ENCODE measurements at regions not wholly inside any gene's neighbourhood (a gene's known extent, or its start where the extent isn't known, plus 50 kb on each side); places are given as distances from the start of the nearest gene placed in this dataset.

DNA sequence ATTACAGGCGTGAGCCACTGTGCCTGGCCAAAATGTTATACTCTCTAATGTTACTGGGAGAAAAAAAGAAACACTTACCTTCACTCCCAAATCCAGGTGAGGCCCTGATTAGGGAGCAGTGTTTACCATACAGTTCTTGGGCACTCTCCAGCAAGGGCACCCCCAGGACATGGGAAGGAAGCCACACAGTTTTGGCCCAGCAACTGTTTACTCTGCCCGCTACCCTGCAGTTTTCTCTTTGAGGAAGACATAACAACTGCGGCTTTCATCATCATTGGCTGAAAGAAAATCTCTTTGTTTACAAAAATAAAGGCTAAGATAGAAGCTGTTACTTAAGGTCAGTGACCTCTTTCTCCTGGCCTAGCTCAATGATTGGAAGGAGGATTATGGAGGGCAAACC, 145.5 kb upstream of the DUSP21 start:
- no peaks in the 10 kb centered on the region for H3K36me3 ChIP-seq (ENCODE audit: insufficient read depth, low read length, poor library complexity, severe bottlenecking)
- H3K4me1 ChIP-seq (ENCODE audit: insufficient read depth, low read length, poor library complexity, severe bottlenecking), result no peaks in the 10 kb centered on the region
- POLR2A ChIA-PET (ENCODE audit: low non-redundant PET), result no interaction called here
- H3K9me3 ChIP-seq (ENCODE audit: low read depth, low read length, poor library complexity, severe bottlenecking), result no peaks in the 10 kb centered on the region
- H3K27ac ChIP-seq (ENCODE audit: low read depth, low read length, poor library complexity, severe bottlenecking), result no peak overlapping the region
- TF ChIP-seq EZH2 (IDR thresholded peaks at IDR 0.05; ENCODE audit: borderline replicate concordance, low read depth, low read length, poor library complexity, severe bottlenecking) (no peak), CTCF (conservative IDR thresholded peaks at IDR 0.05; ENCODE audit: low read depth, low read length) (no peak)
- intact Hi-C loops (cut with micrococcal nuclease; ENCODE audit: unreplicated experiment), result no loop called here
- no TSS peak for BruUV-seq (replicated peaks)
- no peaks in the 10 kb centered on the region for H3K27me3 ChIP-seq (replicated peaks; ENCODE audit: insufficient read depth, low read depth, low read length, poor library complexity)
- no peak overlapping the region for H3K4me3 ChIP-seq (ENCODE audit: low read depth, low read length, poor library complexity, severe bottlenecking)
- no peak for DNase-seq (ENCODE audit: low spot score)
- CTCF ChIA-PET, result no interaction called here

DNA sequence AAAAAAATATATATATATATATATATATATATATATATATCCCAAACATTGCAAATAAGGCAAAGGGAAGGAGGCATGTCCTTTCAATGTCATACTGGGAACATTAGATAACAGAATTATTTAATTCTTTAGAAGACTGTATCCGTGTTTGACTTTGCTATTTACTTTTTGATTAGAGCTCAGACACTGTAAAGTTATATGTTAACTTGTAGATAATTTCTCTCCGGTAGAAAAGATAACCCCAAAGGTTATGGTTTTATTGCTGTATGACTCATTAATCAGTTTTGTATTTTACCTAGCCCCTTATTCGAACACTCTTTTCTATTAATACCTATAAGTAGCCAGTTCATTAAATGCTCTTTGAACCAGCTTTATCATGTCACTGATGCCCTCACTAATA, 150.6 kb upstream of the DUSP21 start:
- DNase-seq (ENCODE audit: low spot score), result no peak
- no TSS peak for BruUV-seq (replicated peaks)
- no peak overlapping the region for H3K4me3 ChIP-seq (ENCODE audit: low read depth, low read length, poor library complexity, severe bottlenecking)
- H3K4me1 ChIP-seq (ENCODE audit: insufficient read depth, low read length, poor library complexity, severe bottlenecking), result no peaks in the 10 kb centered on the region
- CTCF ChIA-PET, result no interaction called here
- no peaks in the 10 kb centered on the region for H3K27me3 ChIP-seq (replicated peaks; ENCODE audit: insufficient read depth, low read depth, low read length, poor library complexity)
- no peaks in the 10 kb centered on the region for H3K36me3 ChIP-seq (ENCODE audit: insufficient read depth, low read length, poor library complexity, severe bottlenecking)
- intact Hi-C loops (cut with micrococcal nuclease; ENCODE audit: unreplicated experiment), result no loop called here
- no peaks in the 10 kb centered on the region for H3K9me3 ChIP-seq (ENCODE audit: low read depth, low read length, poor library complexity, severe bottlenecking)
- no peak overlapping the region for H3K27ac ChIP-seq (ENCODE audit: low read depth, low read length, poor library complexity, severe bottlenecking)
- TF ChIP-seq CTCF (conservative IDR thresholded peaks at IDR 0.05; ENCODE audit: low read depth, low read length) (no peak), EZH2 (IDR thresholded peaks at IDR 0.05; ENCODE audit: borderline replicate concordance, low read depth, low read length, poor library complexity, severe bottlenecking) (no peak)
- POLR2A ChIA-PET (ENCODE audit: low non-redundant PET), result no interaction called here

GRCh38 chrX:44690129-44690528, 147.5 kb upstream of the FUNDC1 start:
- ChIA-PET POLR2A (ENCODE audit: low non-redundant PET) (no interaction called here), CTCF (no interaction called here)
- no peak for DNase-seq (ENCODE audit: low spot score)
- Histone ChIP-seq H3K9me3 (ENCODE audit: low read depth, low read length, poor library complexity, severe bottlenecking) (no peaks in the 10 kb centered on the region), H3K27ac (ENCODE audit: low read depth, low read length, poor library complexity, severe bottlenecking) (no peak overlapping the region), H3K27me3 (replicated peaks; ENCODE audit: insufficient read depth, low read depth, low read length, poor library complexity) (no peaks in the 10 kb centered on the region), H3K4me1 (ENCODE audit: insufficient read depth, low read length, poor library complexity, severe bottlenecking) (no peaks in the 10 kb centered on the region), H3K4me3 (ENCODE audit: low read depth, low read length, poor library complexity, severe bottlenecking) (no peak overlapping the region), H3K36me3 (ENCODE audit: insufficient read depth, low read length, poor library complexity, severe bottlenecking) (no peaks in the 10 kb centered on the region)
- TF ChIP-seq CTCF (conservative IDR thresholded peaks at IDR 0.05; ENCODE audit: low read depth, low read length) (no peak), EZH2 (IDR thresholded peaks at IDR 0.05; ENCODE audit: borderline replicate concordance, low read depth, low read length, poor library complexity, severe bottlenecking) (no peak)
- BruUV-seq (replicated peaks), result no TSS peak
- intact Hi-C loops (cut with micrococcal nuclease; ENCODE audit: unreplicated experiment), result no loop called here
